HepG2 (cell line): ENCODE measurements at regions not wholly inside any gene's neighbourhood (a gene's known extent, or its start where the extent isn't known, plus 50 kb on each side); places are given as distances from the start of the nearest gene placed in this dataset.

Source experiments
- ATAC-seq: fragments of 200-7000 bp; cut with Tn5 transposase; 3 replicates; pipeline ENCODE4 v1.9.1; 2020; ENCODE audit warnings: mild to moderate bottlenecking, moderate library complexity
- BruUV-seq: library from RNA; stranded (reverse); fragments of 400-500 nt; replicated peaks from 2 replicates; lab custom pipeline; 2021; lab: Mats Ljungman, UMichigan
- CTCF ChIA-PET: fragments of 300-600 bp; formaldehyde crosslinking; extraction: SDS; loops from one replicate; lab custom pipeline; 2021; ENCODE audit warnings: low total read pairs, inconsistent platforms, low intra/inter-chr PET ratio; lab: Yijun Ruan, JAX
- POLR2A ChIA-PET: fragments of 350-600 bp; sonication (Branson Sonifier 250); formaldehyde crosslinking; loops from one replicate; lab custom pipeline; 2020; ENCODE audit warnings: antibody characterized with exemption, inconsistent platforms; lab: Yijun Ruan, JAX
- DNase-seq: peaks from one replicate; pipeline ENCODE4 v3.0.0-alpha.2; 2015; ENCODE audit warnings: low spot score
- FAIRE-seq: peaks from 3 replicates; lab custom pipeline; 2011; peaks lifted over from hg19 to GRCh38; lab: Jason Lieb, UNC
- H2AFZ ChIP-seq: one replicate; pipeline ENCODE4 v1.6.1; 2011; ENCODE audit warnings: low read length, inconsistent platforms
- H3K27ac ChIP-seq: fragments of 300-600 bp; 3 replicates; pipeline ENCODE4 v1.8.0; 2011; ENCODE audit warnings: mixed run types, mild to moderate bottlenecking, mixed read lengths, low read length, inconsistent platforms; ENCODE audit not compliant: insufficient read depth; ENCODE audit errors: extremely low read length
- H3K27me3 ChIP-seq, 2 experiments: fragments of 200-600 bp in 1 of 2; 2 replicates in 1 of 2; 3 replicates in 1 of 2; pipeline versions ENCODE4 v1.6.0 to v1.8.0; 2011; ENCODE audit warnings: low read length in 2 of 2, mild to moderate bottlenecking in 2 of 2, moderate library complexity in 2 of 2, inconsistent platforms in 1 of 2; ENCODE audit not compliant: insufficient read depth in 2 of 2, control insufficient read depth in 1 of 2
- H3K36me3 ChIP-seq, 2 experiments: fragments of 200-600 bp in 1 of 2; replicated peaks in 1 of 2; 2 replicates in 1 of 2; 3 replicates in 1 of 2; pipeline versions ENCODE4 v1.5.1 to v1.8.0; 2011; ENCODE audit warnings: low read length in 2 of 2, inconsistent platforms in 1 of 2; ENCODE audit not compliant: insufficient read depth in 2 of 2, control insufficient read depth in 1 of 2
- H3K4me1 ChIP-seq: 2 replicates; pipeline ENCODE4 v1.5.1; 2012; ENCODE audit warnings: low read length, inconsistent platforms; ENCODE audit not compliant: insufficient read depth
- H3K4me2 ChIP-seq: 2 replicates; pipeline ENCODE4 v1.6.0; 2011; ENCODE audit warnings: low read depth, low read length, inconsistent platforms
- H3K4me3 ChIP-seq, 3 experiments: fragments of 200-600 bp in 1 of 3; sonication (generic), shearing (Covaris generic) in 1 of 3; replicated peaks in 1 of 3; 2 replicates each; pipeline ENCODE4 v1.5.1; 2011 to 2016; ENCODE audit warnings: low read length in 3 of 3, inconsistent platforms in 2 of 3, low read depth in 2 of 3, mild to moderate bottlenecking in 2 of 3, control low read depth in 1 of 3, mixed read lengths in 1 of 3; ENCODE audit not compliant: insufficient read depth in 1 of 3
- H3K79me2 ChIP-seq: one replicate; pipeline ENCODE4 v1.6.1; 2011; ENCODE audit warnings: low read length, inconsistent platforms; ENCODE audit not compliant: insufficient read depth
- H3K9ac ChIP-seq: 2 replicates; pipeline ENCODE4 v1.6.0; 2011; ENCODE audit warnings: mild to moderate bottlenecking, low read depth, low read length, inconsistent platforms; ENCODE audit not compliant: insufficient read depth
- H3K9me3 ChIP-seq: 2 replicates; pipeline ENCODE4 v1.5.1; 2012; ENCODE audit warnings: mild to moderate bottlenecking, low read length
- H4K20me1 ChIP-seq: 2 replicates; pipeline ENCODE4 v1.6.0; 2011; ENCODE audit warnings: inconsistent platforms, mild to moderate bottlenecking, low read length, moderate library complexity; ENCODE audit not compliant: insufficient read depth
- HMGXB4 ChIP-seq, 2 experiments: sonication (generic) in 1 of 2; formaldehyde crosslinking in 1 of 2; IDR thresholded peaks; 2 replicates each; pipeline versions ENCODE4 v1.4.0 to v1.6.1; 2018 to 2020; ENCODE audit warnings: missing genetic modification reagents in 2 of 2, borderline replicate concordance in 1 of 2, low read depth in 1 of 2, mild to moderate bottlenecking in 1 of 2, missing biosample characterization in 1 of 2
- ISL2 ChIP-seq: sonication (generic); formaldehyde crosslinking; IDR thresholded peaks from 2 replicates; pipeline ENCODE4 v1.5.0; 2020; ENCODE audit warnings: missing genetic modification reagents
- KDM2A ChIP-seq: sonication (generic); formaldehyde crosslinking; IDR thresholded peaks from 2 replicates; pipeline ENCODE4 v1.4.0; 2020; ENCODE audit warnings: low read depth, missing genetic modification reagents, borderline replicate concordance
- KDM4B ChIP-seq: sonication (generic); formaldehyde crosslinking; IDR thresholded peaks from 2 replicates; pipeline ENCODE4 v1.4.0; 2020; ENCODE audit warnings: missing genetic modification reagents
- KLF11 ChIP-seq: IDR thresholded peaks from 2 replicates; pipeline ENCODE4 v1.6.1; 2016; ENCODE audit warnings: missing compliant biosample characterization
- NFIC ChIP-seq: IDR thresholded peaks from 2 replicates; pipeline ENCODE4 v1.6.1; 2012; ENCODE audit warnings: mild to moderate bottlenecking, low read length, inconsistent platforms
- NRL ChIP-seq: sonication (generic); formaldehyde crosslinking; IDR thresholded peaks from 2 replicates; pipeline ENCODE4 v1.5.0; 2020; ENCODE audit warnings: missing genetic modification reagents, mild to moderate bottlenecking, moderate library complexity, borderline replicate concordance
- SOX13 ChIP-seq, 3 experiments: fragments of 450-650 bp in 1 of 3; sonication (generic) in 1 of 3; formaldehyde crosslinking in 1 of 3; IDR thresholded peaks in 2 of 3; conservative IDR thresholded peaks in 1 of 3; 2 replicates each; pipeline versions ENCODE4 v1.5.0 to v1.6.1; 2016 to 2020; ENCODE audit warnings: antibody characterized with exemption in 1 of 3, mild to moderate bottlenecking in 1 of 3, missing compliant biosample characterization in 1 of 3, missing genetic modification reagents in 1 of 3, moderate library complexity in 1 of 3
- ZBTB39 ChIP-seq: sonication (generic); formaldehyde crosslinking; IDR thresholded peaks from 2 replicates; pipeline ENCODE4 v1.5.0; 2020; ENCODE audit warnings: missing genetic modification reagents
- ZNF414 ChIP-seq: sonication (generic); formaldehyde crosslinking; IDR thresholded peaks from 2 replicates; pipeline ENCODE4 v1.5.0; 2020; ENCODE audit warnings: missing genetic modification reagents
- in situ Hi-C: cut with HindIII; loops from 2 replicates; pipeline ENCODE4 v1.10.0; 2017; ENCODE audit warnings: low pct_unique_long_range_greater_than_20kb; ENCODE audit not compliant: extremely low pct_ligation_motif_present
- intact Hi-C: fragments of 100-400 bp; cut with micrococcal nuclease; formaldehyde crosslinking; loops from one replicate; pipeline ENCODE4 v1.10.0; 2022; ENCODE audit not compliant: unreplicated experiment
- TF ChIP-seq, protein P1 (sequence below): sonication (generic); formaldehyde crosslinking; IDR thresholded peaks from 2 replicates; pipeline ENCODE4 v1.4.0; 2020; ENCODE audit warnings: missing genetic modification reagents, borderline replicate concordance
- TF ChIP-seq, protein P2 (sequence below): sonication (generic); formaldehyde crosslinking; IDR thresholded peaks from 2 replicates; pipeline ENCODE4 v1.8.0; 2022; ENCODE audit warnings: missing genetic modification reagents, mild to moderate bottlenecking, moderate library complexity, borderline replicate concordance
- TF ChIP-seq, protein P3 (sequence below): sonication (generic); formaldehyde crosslinking; IDR thresholded peaks from 2 replicates; pipeline ENCODE4 v1.8.1; 2023; ENCODE audit warnings: mild to moderate bottlenecking, missing genetic modification reagents
- TF ChIP-seq, protein P4 (sequence below): sonication (generic); formaldehyde crosslinking; IDR thresholded peaks from 2 replicates; pipeline ENCODE4 v1.4.0; 2020; ENCODE audit warnings: missing genetic modification reagents

DNA sequence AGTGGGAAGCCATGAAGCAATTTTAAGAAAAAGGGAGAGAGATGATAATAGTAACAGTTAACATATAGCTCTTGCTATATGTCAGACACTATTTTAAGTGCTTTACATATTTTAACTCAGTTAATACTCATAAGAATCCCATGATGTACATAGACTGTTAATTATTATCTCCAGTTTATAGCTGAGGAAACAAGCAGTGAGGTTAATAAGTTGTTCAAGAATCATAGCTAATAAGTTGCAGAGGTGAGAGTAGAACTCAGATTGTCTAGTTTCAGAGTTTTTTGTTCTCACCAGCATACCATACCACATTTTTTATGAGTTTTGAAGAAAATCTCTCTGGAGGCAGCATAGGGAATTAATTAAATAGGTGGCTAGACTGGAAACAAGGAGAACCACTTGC lies 144.6 kb upstream of the MMS22L start:
- H3K27ac ChIP-seq = no peak overlapping the region
- no peaks in the 10 kb centered on the region for H3K79me2 ChIP-seq
- no peaks in the 10 kb centered on the region for H3K4me1 ChIP-seq
- no peaks in the 10 kb centered on the region for H3K9me3 ChIP-seq
- H4K20me1 ChIP-seq = no peaks in the 10 kb centered on the region
- ChIA-PET CTCF (no interaction called here), POLR2A (no interaction called here)
- H3K4me2 ChIP-seq = no peak overlapping the region
- FAIRE-seq (no peak), DNase-seq (no peak), ATAC-seq (no peak)
- in situ Hi-C loops = no loop called here
- intact Hi-C loops = no loop called here
- BruUV-seq = no TSS peak
- no peaks in the 10 kb centered on the region for H3K36me3 ChIP-seq
- H3K4me3 ChIP-seq = no peak overlapping the region
- no peak overlapping the region for H3K9ac ChIP-seq
- no peaks in the 10 kb centered on the region for H3K27me3 ChIP-seq
- H2AFZ ChIP-seq = no peak overlapping the region
- TF ChIP-seq ZBTB39 (CRISPR knock-in tag) (no peak), ZNF414 (CRISPR knock-in tag) (no peak), HMGXB4 (CRISPR knock-in tag; IDR thresholded peaks at IDR 0.05; ENCODE audit: borderline replicate concordance in 1 of 2, low read depth in 1 of 2) (no peak), NRL (CRISPR knock-in tag) (no peak), KDM4B (CRISPR knock-in tag) (no peak), NFIC (no peak), KDM2A (no peak), SOX13 (IDR thresholded peaks at IDR 0.05) (no peak), SOX13 (CRISPR knock-in tag; conservative IDR thresholded peaks at IDR 0.05 in 1 of 2, IDR thresholded peaks at IDR 0.05 in 1 of 2) (no peak), KLF11 (no peak), ISL2 (CRISPR knock-in tag) (no peak)
- TF ChIP-seq, protein P1, sequence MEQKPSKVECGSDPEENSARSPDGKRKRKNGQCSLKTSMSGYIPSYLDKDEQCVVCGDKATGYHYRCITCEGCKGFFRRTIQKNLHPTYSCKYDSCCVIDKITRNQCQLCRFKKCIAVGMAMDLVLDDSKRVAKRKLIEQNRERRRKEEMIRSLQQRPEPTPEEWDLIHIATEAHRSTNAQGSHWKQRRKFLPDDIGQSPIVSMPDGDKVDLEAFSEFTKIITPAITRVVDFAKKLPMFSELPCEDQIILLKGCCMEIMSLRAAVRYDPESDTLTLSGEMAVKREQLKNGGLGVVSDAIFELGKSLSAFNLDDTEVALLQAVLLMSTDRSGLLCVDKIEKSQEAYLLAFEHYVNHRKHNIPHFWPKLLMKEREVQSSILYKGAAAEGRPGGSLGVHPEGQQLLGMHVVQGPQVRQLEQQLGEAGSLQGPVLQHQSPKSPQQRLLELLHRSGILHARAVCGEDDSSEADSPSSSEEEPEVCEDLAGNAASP = no peak
- TF ChIP-seq, protein P2, sequence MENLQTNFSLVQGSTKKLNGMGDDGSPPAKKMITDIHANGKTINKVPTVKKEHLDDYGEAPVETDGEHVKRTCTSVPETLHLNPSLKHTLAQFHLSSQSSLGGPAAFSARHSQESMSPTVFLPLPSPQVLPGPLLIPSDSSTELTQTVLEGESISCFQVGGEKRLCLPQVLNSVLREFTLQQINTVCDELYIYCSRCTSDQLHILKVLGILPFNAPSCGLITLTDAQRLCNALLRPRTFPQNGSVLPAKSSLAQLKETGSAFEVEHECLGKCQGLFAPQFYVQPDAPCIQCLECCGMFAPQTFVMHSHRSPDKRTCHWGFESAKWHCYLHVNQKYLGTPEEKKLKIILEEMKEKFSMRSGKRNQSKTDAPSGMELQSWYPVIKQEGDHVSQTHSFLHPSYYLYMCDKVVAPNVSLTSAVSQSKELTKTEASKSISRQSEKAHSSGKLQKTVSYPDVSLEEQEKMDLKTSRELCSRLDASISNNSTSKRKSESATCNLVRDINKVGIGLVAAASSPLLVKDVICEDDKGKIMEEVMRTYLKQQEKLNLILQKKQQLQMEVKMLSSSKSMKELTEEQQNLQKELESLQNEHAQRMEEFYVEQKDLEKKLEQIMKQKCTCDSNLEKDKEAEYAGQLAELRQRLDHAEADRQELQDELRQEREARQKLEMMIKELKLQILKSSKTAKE (CRISPR knock-in tag) = no peak
- TF ChIP-seq, protein P3, sequence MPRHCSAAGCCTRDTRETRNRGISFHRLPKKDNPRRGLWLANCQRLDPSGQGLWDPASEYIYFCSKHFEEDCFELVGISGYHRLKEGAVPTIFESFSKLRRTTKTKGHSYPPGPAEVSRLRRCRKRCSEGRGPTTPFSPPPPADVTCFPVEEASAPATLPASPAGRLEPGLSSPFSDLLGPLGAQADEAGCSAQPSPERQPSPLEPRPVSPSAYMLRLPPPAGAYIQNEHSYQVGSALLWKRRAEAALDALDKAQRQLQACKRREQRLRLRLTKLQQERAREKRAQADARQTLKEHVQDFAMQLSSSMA (CRISPR knock-in tag) = no peak
- TF ChIP-seq, protein P4, sequence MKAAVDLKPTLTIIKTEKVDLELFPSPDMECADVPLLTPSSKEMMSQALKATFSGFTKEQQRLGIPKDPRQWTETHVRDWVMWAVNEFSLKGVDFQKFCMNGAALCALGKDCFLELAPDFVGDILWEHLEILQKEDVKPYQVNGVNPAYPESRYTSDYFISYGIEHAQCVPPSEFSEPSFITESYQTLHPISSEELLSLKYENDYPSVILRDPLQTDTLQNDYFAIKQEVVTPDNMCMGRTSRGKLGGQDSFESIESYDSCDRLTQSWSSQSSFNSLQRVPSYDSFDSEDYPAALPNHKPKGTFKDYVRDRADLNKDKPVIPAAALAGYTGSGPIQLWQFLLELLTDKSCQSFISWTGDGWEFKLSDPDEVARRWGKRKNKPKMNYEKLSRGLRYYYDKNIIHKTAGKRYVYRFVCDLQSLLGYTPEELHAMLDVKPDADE = no peak
